Neutrophil (primary cell): ENCODE measurements at regions not wholly inside any gene's neighbourhood (a gene's known extent, or its start where the extent isn't known, plus 50 kb on each side); places are given as distances from the start of the nearest gene placed in this dataset.

ENCODE experiments used
- H3K27ac ChIP-seq: fragments of 200-600 bp; sonication (generic); 2 replicates; pipeline ENCODE4 v1.5.1; 2016; ENCODE audit warnings: mild to moderate bottlenecking, moderate library complexity
- H3K27me3 ChIP-seq: fragments of 200-600 bp; sonication (generic); 2 replicates; pipeline ENCODE4 v1.6.0; 2016; ENCODE audit warnings: mild to moderate bottlenecking
- H3K36me3 ChIP-seq: fragments of 200-600 bp; sonication (generic); 2 replicates; pipeline ENCODE4 v1.5.1; 2017
- H3K4me1 ChIP-seq, 2 experiments: fragments of 200-600 bp in 1 of 2; sonication (generic) in 1 of 2; 1 replicate in 1 of 2; 2 replicates in 1 of 2; pipeline versions ENCODE4 v1.5.1 to v1.6.1; 2013 to 2016; ENCODE audit warnings: low read depth in 1 of 2, low read length in 1 of 2, mild to moderate bottlenecking in 1 of 2, moderate library complexity in 1 of 2; ENCODE audit not compliant: control insufficient read depth in 1 of 2, insufficient read depth in 1 of 2
- H3K4me3 ChIP-seq, 2 experiments: fragments of 200-600 bp in 1 of 2; sonication (generic) in 1 of 2; 1 replicate in 1 of 2; 2 replicates in 1 of 2; pipeline ENCODE4 v1.5.1; 2013 to 2016; ENCODE audit warnings: low read depth in 1 of 2, low read length in 1 of 2, mild to moderate bottlenecking in 1 of 2, moderate library complexity in 1 of 2
- H3K9me3 ChIP-seq: fragments of 200-600 bp; sonication (generic); 2 replicates; pipeline ENCODE4 v1.5.1; 2016
- TF ChIP-seq, protein P1 (sequence below): fragments of 200-600 bp; sonication (generic); IDR thresholded peaks from 2 replicates; pipeline ENCODE4 v1.5.1; 2016; ENCODE audit warnings: antibody characterized with exemption

DNA sequence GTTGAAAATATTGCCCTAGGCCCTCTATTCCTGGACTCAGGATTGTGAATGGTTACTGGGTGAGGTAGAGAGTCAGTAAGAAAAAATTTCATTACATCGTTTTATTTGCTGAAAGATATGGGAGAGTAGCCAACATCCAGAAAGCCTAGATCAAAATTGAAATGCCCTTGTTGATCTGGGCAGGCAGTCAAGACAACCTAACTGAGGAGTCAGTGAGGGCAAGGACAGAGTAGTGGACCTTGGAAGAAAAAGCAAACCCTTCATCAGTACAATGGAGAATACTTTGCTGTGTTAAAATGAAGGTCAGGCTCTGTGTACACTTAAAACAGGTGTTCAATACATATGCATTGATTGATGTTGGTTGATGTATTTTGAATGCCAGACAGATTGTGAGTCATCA lies 576.7 kb downstream of the OLFM4 start:
- H3K27me3 ChIP-seq = no peaks in the 10 kb centered on the region
- H3K4me1 ChIP-seq = no peaks in the 10 kb centered on the region

DNA sequence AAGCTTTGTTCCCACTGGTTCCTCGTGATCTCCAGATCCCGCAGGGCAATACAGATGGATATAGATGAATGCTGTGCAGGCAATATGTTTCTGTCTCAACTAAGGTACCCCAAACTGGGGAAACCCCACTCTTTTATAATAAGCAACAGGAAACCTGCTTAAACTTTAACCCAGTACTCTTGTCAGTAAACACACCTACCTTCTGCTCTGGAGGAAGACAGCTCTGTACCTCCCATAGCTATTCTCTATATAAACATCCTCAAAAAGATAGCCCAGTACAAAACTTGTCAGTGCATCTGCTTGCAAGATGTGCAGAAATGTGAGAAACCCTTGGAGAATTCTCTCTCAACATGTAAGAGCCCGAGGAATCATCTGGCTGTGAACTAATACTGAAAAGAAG lies 583.6 kb downstream of the OLFM4 start:
- Histone ChIP-seq H3K4me3 (no peak overlapping the region), H3K27ac (no peak overlapping the region), H3K4me1 (no peaks in the 10 kb centered on the region), H3K36me3 (no peaks in the 10 kb centered on the region), H3K9me3 (no peaks in the 10 kb centered on the region), H3K27me3 (no peaks in the 10 kb centered on the region)
- TF ChIP-seq, protein P1, sequence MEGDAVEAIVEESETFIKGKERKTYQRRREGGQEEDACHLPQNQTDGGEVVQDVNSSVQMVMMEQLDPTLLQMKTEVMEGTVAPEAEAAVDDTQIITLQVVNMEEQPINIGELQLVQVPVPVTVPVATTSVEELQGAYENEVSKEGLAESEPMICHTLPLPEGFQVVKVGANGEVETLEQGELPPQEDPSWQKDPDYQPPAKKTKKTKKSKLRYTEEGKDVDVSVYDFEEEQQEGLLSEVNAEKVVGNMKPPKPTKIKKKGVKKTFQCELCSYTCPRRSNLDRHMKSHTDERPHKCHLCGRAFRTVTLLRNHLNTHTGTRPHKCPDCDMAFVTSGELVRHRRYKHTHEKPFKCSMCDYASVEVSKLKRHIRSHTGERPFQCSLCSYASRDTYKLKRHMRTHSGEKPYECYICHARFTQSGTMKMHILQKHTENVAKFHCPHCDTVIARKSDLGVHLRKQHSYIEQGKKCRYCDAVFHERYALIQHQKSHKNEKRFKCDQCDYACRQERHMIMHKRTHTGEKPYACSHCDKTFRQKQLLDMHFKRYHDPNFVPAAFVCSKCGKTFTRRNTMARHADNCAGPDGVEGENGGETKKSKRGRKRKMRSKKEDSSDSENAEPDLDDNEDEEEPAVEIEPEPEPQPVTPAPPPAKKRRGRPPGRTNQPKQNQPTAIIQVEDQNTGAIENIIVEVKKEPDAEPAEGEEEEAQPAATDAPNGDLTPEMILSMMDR = no peak

More for the DNA sequence above, 576.7 kb downstream of the OLFM4 start:
- Histone ChIP-seq H3K27ac (no peak overlapping the region), H3K4me3 (no peak overlapping the region), H3K9me3 (no peaks in the 10 kb centered on the region), H3K36me3 (no peaks in the 10 kb centered on the region)
- TF ChIP-seq, protein P1 = no peak

DNA sequence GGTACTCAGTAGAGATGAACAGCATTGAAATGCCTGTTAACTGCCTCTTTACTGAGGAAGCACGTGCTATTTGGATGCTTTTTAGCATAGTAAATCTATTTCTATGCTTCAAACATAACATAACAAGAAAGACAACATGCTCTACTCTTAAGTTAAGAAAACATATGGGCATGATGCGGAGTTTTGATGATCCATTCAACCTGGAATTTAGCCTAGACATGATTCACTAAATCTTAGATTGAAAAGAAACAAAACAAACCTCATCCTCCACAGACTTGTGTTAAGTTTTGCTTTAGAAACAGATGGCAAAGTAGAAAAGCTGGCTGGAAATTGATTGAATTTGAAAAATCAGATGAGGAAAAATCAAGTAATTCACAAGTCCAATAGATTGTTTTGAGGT lies 593.8 kb downstream of the OLFM4 start:
- Histone ChIP-seq H3K4me3 (no peak overlapping the region), H3K4me1 (no peaks in the 10 kb centered on the region), H3K9me3 (no peaks in the 10 kb centered on the region), H3K27me3 (no peaks in the 10 kb centered on the region), H3K27ac (no peak overlapping the region), H3K36me3 (no peaks in the 10 kb centered on the region)
- TF ChIP-seq, protein P1 = no peak

DNA sequence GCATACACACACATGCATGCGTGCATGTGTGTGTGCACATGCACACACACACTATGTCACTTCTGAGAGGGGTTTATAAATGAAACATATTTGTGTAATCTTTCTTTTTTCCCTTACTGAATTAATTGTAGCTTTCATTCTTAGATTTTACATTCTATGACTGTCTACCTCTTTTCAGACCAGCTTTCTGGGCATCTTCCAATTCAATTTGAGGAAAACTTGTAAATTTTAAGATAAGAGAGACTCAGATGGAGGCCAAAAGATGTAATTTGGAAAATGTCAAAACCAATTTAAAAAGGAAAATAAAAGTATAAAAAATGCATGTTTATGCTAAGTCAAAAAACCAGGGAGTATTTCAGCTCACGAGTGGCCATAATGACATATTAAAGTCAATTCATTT lies 594.5 kb downstream of the OLFM4 start:
- Histone ChIP-seq H3K4me3 (no peak overlapping the region), H3K27ac (no peak overlapping the region)
- TF ChIP-seq, protein P1 = no peak

DNA sequence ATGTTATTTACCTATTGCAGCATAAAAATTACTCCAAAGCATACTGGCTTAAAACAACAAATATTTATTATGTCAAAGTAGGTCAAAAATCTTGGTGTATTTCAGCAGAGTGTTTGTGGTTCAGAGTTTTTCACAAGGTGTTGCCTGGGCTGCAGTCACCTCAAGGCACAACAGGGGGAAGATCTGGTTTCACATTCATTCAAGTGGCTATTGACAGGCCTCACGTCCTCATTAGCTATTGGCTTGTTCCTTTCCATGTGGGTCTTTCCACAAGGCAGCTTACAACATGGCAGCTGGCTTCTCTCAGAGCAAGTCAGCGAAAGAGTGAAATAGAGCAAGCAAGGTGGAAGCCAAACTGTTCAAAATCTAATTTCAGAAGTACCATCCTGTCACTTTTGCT lies 602.9 kb downstream of the OLFM4 start:
- no peak overlapping the region for H3K4me3 ChIP-seq
- no peaks in the 10 kb centered on the region for H3K9me3 ChIP-seq
- no peak overlapping the region for H3K27ac ChIP-seq
- H3K4me1 ChIP-seq = no peaks in the 10 kb centered on the region
- TF ChIP-seq, protein P1 = no peak
- H3K36me3 ChIP-seq = no peaks in the 10 kb centered on the region
- no peaks in the 10 kb centered on the region for H3K27me3 ChIP-seq

More for the DNA sequence above, 594.5 kb downstream of the OLFM4 start:
- H3K36me3 ChIP-seq = no peaks in the 10 kb centered on the region
- H3K27me3 ChIP-seq = no peaks in the 10 kb centered on the region
- H3K4me1 ChIP-seq = no peaks in the 10 kb centered on the region
- H3K9me3 ChIP-seq = no peaks in the 10 kb centered on the region

DNA sequence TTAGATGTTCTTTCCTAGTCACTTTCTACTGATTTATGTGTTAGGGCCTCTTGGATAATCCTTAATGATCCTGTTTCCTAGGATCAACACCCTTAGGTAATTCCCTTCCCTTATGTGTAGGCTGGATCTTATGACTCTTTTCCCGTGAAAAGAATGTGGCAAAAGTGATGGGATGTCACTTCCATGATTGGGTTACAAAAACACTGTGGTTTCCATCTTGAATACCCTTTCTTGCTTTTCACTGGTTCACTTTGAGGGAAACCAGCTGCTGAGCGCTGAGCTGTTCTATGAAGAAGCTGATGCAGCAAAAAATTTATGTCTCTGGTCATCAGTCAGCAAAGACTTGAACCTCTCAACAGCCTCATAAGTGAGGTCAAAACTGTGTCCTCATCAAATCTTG lies 609.4 kb downstream of the OLFM4 start:
- no peaks in the 10 kb centered on the region for H3K27me3 ChIP-seq
- no peaks in the 10 kb centered on the region for H3K9me3 ChIP-seq
- TF ChIP-seq, protein P1 = no peak
- no peak overlapping the region for H3K27ac ChIP-seq
- no peak overlapping the region for H3K4me3 ChIP-seq
- H3K4me1 ChIP-seq = no peaks in the 10 kb centered on the region
- no peaks in the 10 kb centered on the region for H3K36me3 ChIP-seq
